HG02884 (cell line): ENCODE measurements at regions not wholly inside any gene's neighbourhood (a gene's known extent, or its start where the extent isn't known, plus 50 kb on each side); places are given as distances from the start of the nearest gene placed in this dataset.
"Not testable (repeated sequence)": the region's sequence is repeated elsewhere in the genome, so short reads cannot be mapped to it uniquely, and the experiment has no call there.

Experiments
- ATAC-seq: cut with Tn5 transposase; IDR thresholded peaks from one replicate; pipeline ENCODE4 v1.9.1; 2021; ENCODE audit warnings: mild to moderate bottlenecking, moderate library complexity; ENCODE audit not compliant: unreplicated experiment

GRCh38 chr15:99826157-99826780 is 93.0 kb upstream of the LYSMD4 start:
- no peak for ATAC-seq

GRCh38 chr15:99823346-99823745 is 90.1 kb upstream of the LYSMD4 start:
- ATAC-seq, result no peak

GRCh38 chr15:99819981-99820718 is 86.9 kb upstream of the LYSMD4 start:
- ATAC-seq, result no peak

- ATAC-seq, result no peak
Measured at GRCh38 chr15:99818872-99819271, 85.6 kb upstream of the LYSMD4 start.

GRCh38 chr15:99816862-99817261 is 83.6 kb upstream of the LYSMD4 start:
- ATAC-seq, result not testable (repeated sequence)

- not testable (repeated sequence) for ATAC-seq
Measured at GRCh38 chr15:99810663-99811062, 77.4 kb upstream of the LYSMD4 start.

GRCh38 chr15:99799854-99800250 is 66.6 kb upstream of the LYSMD4 start:
- ATAC-seq, result not testable (repeated sequence)

GRCh38 chr15:99799182-99799853 is 66.1 kb upstream of the LYSMD4 start:
- not testable (repeated sequence) for ATAC-seq

GRCh38 chr15:99796940-99797870 is 64.0 kb upstream of the LYSMD4 start:
- ATAC-seq, result not testable (repeated sequence)

GRCh38 chr15:99791881-99792807 is 58.9 kb upstream of the LYSMD4 start:
- ATAC-seq, result not testable (repeated sequence)

GRCh38 chr15:99790751-99791150 is 57.5 kb upstream of the LYSMD4 start:
- not testable (repeated sequence) for ATAC-seq

- no peak for ATAC-seq
Measured at GRCh38 chr15:99788156-99788555, 54.9 kb upstream of the LYSMD4 start.

GRCh38 chr15:99784800-99785199 is 51.6 kb upstream of the LYSMD4 start:
- ATAC-seq, result not testable (repeated sequence)

GRCh38 chr15:99783918-99784619 is 50.8 kb upstream of the LYSMD4 start:
- not testable (repeated sequence) for ATAC-seq
